ENCODE measurements at regions not wholly inside any gene's neighbourhood (a gene's known extent, or its start where the extent isn't known, plus 50 kb on each side); places are given as distances from the start of the nearest gene placed in this dataset.
"Not testable (repeated sequence)": the region's sequence is repeated elsewhere in the genome, so short reads cannot be mapped to it uniquely, and the experiment has no call there.

DNA sequence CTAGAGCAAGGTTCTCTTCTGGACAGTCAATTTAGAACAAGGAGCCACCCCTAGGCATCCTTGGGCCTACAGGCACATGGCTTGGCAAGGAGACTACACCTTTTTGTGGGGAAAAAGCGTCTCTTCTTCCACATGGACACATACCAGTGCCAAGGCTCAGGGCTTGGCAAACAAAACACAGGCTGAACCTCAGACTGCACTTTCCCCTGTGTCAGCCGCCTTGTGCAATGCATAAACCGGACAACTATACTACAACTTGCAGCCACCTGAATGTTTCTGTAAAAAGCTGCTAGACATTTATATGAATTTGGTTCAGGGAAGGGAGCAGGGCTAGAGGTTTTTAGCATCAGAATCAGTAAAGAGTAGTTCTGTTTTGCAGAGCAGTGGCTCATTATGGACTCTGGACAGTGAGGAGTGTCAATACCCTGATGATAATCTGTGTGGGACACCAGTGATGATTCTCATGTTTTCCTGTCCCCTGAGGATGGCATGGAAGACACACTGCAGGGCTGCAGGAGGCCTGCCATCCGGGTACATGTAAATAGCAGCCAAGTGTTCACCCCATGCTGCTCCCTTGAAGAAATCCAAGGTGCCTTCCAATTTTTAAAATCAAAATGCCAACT, 118.9 kb downstream of the GATA3 start:
- Histone ChIP-seq H3K36me3 (ENCODE audit: insufficient read depth, low read length) (no peaks in the 10 kb centered on the region), H3K4me1 (ENCODE audit: control insufficient read depth, insufficient read depth, low read length, unreplicated experiment) (no peaks in the 10 kb centered on the region), H3K4me3 (ENCODE audit: low read depth, low read length) (no peak overlapping the region), H3K27me3 (ENCODE audit: insufficient read depth, low read length) (no peaks in the 10 kb centered on the region), H3K27ac (ENCODE audit: low read depth, low read length) (no peak overlapping the region), H2AFZ (ENCODE audit: low read length, unreplicated experiment) (no peak overlapping the region), H3K79me2 (ENCODE audit: control insufficient read depth, insufficient read depth, low read length, unreplicated experiment) (no peaks in the 10 kb centered on the region)

DNA sequence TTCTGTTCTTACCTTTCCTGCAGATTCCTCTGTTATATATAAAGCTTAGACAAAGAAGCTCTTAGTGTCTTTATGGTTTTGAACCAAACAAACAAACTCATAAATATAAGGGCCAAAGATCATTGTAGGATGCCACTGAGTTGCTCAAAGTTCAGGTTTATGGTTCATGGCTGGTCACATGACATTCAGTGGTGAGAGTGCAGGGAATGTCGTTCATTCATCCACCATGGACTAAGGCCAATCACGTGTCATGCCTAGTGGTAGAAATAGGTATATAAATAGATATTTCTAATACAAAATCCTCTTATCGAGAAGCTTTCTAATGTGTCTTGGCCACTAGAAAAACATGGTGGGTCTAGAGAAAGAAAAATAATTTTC, 119.4 kb downstream of the GATA3 start:
- no peak overlapping the region for H3K4me3 ChIP-seq (ENCODE audit: low read depth, low read length)
- H2AFZ ChIP-seq (ENCODE audit: low read length, unreplicated experiment) = no peak overlapping the region
- no peak overlapping the region for H3K27ac ChIP-seq (ENCODE audit: low read depth, low read length)
- H3K27me3 ChIP-seq (ENCODE audit: insufficient read depth, low read length) = no peaks in the 10 kb centered on the region
- H3K36me3 ChIP-seq (ENCODE audit: insufficient read depth, low read length) = no peaks in the 10 kb centered on the region
- H3K4me1 ChIP-seq (ENCODE audit: control insufficient read depth, insufficient read depth, low read length, unreplicated experiment) = no peaks in the 10 kb centered on the region
- H3K79me2 ChIP-seq (ENCODE audit: control insufficient read depth, insufficient read depth, low read length, unreplicated experiment) = no peaks in the 10 kb centered on the region

DNA sequence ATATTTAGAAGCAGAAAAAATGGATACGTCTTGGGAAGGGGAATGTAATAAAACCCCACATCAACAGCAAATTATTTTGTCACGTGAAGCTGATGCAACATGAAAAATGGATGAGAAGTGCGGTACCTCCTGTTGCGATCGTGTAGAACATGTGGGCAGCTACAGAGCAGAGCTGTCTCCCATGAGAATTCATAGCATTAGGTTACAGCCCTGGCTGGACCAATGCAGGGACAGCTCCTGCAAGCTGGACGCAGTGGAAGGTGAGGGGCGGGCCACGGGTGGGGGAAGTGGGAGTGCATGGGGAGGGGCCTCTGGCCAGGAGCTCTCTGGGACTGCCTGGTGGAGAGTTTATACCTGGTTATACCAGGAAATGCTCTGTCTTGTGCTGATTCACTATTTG, 120.3 kb downstream of the GATA3 start:
- no peak overlapping the region for H3K4me3 ChIP-seq (ENCODE audit: low read depth, low read length)
- no peak overlapping the region for H2AFZ ChIP-seq (ENCODE audit: low read length, unreplicated experiment)
- H3K4me1 ChIP-seq (ENCODE audit: control insufficient read depth, insufficient read depth, low read length, unreplicated experiment) = no peaks in the 10 kb centered on the region
- H3K36me3 ChIP-seq (ENCODE audit: insufficient read depth, low read length) = no peaks in the 10 kb centered on the region
- no peak overlapping the region for H3K27ac ChIP-seq (ENCODE audit: low read depth, low read length)
- no peaks in the 10 kb centered on the region for H3K79me2 ChIP-seq (ENCODE audit: control insufficient read depth, insufficient read depth, low read length, unreplicated experiment)
- no peaks in the 10 kb centered on the region for H3K27me3 ChIP-seq (ENCODE audit: insufficient read depth, low read length)

DNA sequence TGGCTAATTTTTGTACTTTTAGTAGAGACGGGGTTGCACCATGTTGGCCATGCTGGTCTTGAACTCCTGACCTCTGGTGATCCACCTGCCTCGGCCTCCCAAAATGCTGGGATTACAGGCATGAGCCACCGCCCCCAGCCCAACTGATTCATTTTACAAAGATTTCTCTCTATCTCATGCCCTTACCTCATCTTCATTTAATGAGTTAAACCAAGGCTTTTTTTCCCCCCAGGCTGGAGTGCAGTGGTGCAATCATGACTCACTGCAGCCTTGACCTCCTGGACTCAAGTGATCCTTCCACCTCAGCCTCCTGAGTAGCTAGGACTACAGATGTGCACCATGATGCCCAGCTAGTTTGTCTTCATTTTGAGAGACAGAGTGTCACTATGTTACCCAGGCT, 123.0 kb downstream of the GATA3 start:
- not testable (repeated sequence) for H3K4me3 ChIP-seq (ENCODE audit: low read depth, low read length); H3K27ac ChIP-seq (ENCODE audit: low read depth, low read length); H3K27me3 ChIP-seq (ENCODE audit: insufficient read depth, low read length); H3K4me1 ChIP-seq (ENCODE audit: control insufficient read depth, insufficient read depth, low read length, unreplicated experiment); H3K36me3 ChIP-seq (ENCODE audit: insufficient read depth, low read length); H2AFZ ChIP-seq (ENCODE audit: low read length, unreplicated experiment); H3K79me2 ChIP-seq (ENCODE audit: control insufficient read depth, insufficient read depth, low read length, unreplicated experiment)

DNA sequence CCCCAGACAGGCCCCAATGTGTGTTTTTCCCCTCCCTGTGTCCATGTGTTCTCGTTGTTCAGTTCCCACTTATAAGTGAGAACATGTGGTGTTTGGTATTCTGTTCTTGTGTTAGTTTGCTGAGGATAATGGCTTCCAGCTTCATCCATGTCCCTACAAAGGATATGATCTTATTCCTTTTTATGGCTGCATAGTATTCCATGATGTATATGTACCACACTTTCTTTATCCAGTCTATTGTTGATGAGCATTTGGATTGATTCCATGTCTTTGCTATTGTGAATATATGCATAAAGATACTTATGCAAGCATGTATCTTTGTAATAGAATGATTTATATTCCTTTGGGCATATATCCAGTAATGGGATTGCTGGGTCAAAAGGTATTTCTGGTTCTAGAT, 125.3 kb downstream of the GATA3 start:
- H3K4me1 ChIP-seq (ENCODE audit: control insufficient read depth, insufficient read depth, low read length, unreplicated experiment); H2AFZ ChIP-seq (ENCODE audit: low read length, unreplicated experiment); H3K4me3 ChIP-seq (ENCODE audit: low read depth, low read length); H3K79me2 ChIP-seq (ENCODE audit: control insufficient read depth, insufficient read depth, low read length, unreplicated experiment); H3K27ac ChIP-seq (ENCODE audit: low read depth, low read length); H3K27me3 ChIP-seq (ENCODE audit: insufficient read depth, low read length); H3K36me3 ChIP-seq (ENCODE audit: insufficient read depth, low read length): not testable (repeated sequence)

DNA sequence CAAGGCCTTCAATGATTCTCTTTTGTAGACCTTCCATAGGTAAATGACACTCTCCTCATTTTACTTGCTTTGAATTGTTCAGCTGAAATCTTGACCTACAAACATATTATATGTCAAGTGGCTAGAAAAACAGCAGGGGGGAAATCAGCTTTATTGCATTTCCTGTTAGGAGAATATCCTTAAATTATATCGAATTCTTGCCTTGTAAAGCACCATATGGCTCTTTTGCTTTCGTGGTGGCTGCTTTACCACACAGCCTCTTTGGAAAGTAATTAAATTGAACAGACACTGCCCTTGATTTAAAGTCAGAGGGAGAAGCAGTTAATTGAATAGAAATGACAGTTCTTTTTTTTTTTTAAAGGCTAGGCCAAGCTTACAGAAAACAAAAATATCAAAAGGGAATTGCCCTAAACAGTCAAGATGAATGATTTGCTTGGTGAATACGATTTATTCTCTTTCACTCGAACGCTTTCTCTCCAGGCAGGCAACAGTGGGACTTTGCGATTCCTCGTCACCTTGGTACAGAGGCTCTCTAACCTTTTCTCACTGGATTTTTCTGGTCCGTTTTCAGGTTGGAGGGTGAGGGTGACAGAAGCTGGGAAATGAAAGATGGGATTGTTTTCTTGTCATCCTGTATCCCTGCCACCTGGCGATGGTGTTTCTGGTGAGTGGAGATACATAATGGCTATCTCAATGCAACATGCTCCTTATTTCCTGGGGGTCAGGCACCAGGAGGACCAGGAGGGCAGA, 126.0 kb downstream of the GATA3 start:
- no peaks in the 10 kb centered on the region for H3K79me2 ChIP-seq (ENCODE audit: control insufficient read depth, insufficient read depth, low read length, unreplicated experiment)
- H3K4me1 ChIP-seq (ENCODE audit: control insufficient read depth, insufficient read depth, low read length, unreplicated experiment) = no peaks in the 10 kb centered on the region
- no peaks in the 10 kb centered on the region for H3K36me3 ChIP-seq (ENCODE audit: insufficient read depth, low read length)
- no peak overlapping the region for H3K27ac ChIP-seq (ENCODE audit: low read depth, low read length)
- no peaks in the 10 kb centered on the region for H3K27me3 ChIP-seq (ENCODE audit: insufficient read depth, low read length)
- no peak overlapping the region for H3K4me3 ChIP-seq (ENCODE audit: low read depth, low read length)
- no peak overlapping the region for H2AFZ ChIP-seq (ENCODE audit: low read length, unreplicated experiment)

DNA sequence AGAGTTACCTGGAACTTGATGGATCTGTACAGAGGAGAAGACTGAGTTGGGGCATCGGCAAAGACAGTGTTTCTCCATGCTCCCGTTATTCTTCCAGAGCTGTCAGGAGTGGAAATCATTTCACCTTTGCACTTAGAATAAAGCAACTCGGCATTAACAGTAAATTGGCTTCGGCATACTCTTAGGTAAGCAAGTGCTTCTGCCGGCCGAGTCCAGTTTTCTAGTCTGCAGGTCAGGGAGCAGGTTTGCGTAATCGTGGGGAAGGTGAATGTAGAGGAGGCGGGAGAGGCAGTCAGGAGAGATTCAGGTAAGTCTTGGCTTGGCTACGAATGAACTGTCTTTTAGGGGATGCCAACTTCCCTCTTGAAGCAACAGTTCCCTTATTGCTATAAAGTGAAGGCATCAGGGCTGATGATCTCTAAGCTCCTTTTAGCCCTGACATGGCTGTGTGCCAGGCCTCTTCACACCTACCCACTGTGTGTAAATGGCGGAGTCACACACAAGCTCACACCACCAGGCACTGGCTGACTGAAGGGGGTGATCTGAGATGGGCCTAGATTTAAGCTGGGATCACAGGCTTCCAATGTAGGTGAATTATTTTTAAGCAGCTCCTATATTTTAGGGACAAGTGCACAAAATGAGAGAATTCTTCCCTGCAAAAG, 127.1 kb downstream of the GATA3 start:
- no peaks in the 10 kb centered on the region for H3K27me3 ChIP-seq (ENCODE audit: insufficient read depth, low read length)
- H3K4me1 ChIP-seq (ENCODE audit: control insufficient read depth, insufficient read depth, low read length, unreplicated experiment) = no peaks in the 10 kb centered on the region
- H3K36me3 ChIP-seq (ENCODE audit: insufficient read depth, low read length) = no peaks in the 10 kb centered on the region
- no peak overlapping the region for H3K27ac ChIP-seq (ENCODE audit: low read depth, low read length)
- no peak overlapping the region for H2AFZ ChIP-seq (ENCODE audit: low read length, unreplicated experiment)
- no peak overlapping the region for H3K4me3 ChIP-seq (ENCODE audit: low read depth, low read length)
- H3K79me2 ChIP-seq (ENCODE audit: control insufficient read depth, insufficient read depth, low read length, unreplicated experiment) = no peaks in the 10 kb centered on the region

DNA sequence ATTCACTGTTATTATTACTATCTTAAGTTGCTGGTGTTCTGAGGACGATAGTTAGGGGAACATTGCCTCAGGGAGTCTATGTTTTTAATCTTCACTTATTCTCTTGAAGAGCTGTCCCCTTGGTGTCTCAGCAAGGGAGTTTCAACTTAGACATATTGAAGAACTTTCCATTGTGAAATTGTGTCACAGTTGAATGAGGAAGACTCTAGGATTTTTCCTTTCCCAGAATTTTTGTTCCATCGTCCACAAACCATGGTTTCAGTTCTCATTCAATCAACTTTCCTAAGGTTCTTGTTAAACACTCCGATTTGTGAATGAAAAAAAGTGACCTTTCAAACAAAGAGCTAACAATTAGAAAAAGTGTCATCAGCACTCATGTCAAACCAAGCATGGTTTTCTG, 128.3 kb downstream of the GATA3 start:
- Histone ChIP-seq H3K36me3 (ENCODE audit: insufficient read depth, low read length) (no peaks in the 10 kb centered on the region), H3K4me3 (ENCODE audit: low read depth, low read length) (no peak overlapping the region), H3K27ac (ENCODE audit: low read depth, low read length) (no peak overlapping the region), H3K4me1 (ENCODE audit: control insufficient read depth, insufficient read depth, low read length, unreplicated experiment) (no peaks in the 10 kb centered on the region), H2AFZ (ENCODE audit: low read length, unreplicated experiment) (no peak overlapping the region), H3K27me3 (ENCODE audit: insufficient read depth, low read length) (no peaks in the 10 kb centered on the region), H3K79me2 (ENCODE audit: control insufficient read depth, insufficient read depth, low read length, unreplicated experiment) (no peaks in the 10 kb centered on the region)

DNA sequence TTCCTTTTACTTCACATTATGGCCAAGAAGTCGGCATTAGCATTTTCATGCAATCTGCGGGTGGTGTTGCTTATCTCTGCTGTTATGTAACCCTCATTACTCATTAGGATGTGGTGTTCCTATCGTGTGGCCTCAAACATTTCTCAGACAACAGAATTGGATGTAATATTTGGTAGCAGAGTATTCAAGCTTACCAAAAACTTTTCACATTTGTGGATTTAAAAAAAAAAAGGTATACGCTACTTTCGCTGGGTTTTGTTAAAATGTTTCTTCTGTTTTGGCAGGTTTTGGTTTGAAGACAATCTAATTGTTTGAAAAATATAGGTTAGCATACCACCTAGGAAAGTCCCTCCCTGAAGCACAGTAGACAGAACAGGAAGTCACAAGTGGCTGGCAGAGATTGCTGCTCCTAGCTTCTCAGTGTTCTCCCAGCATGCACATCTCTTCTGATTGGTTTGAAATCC, 128.8 kb downstream of the GATA3 start:
- Histone ChIP-seq H3K27me3 (ENCODE audit: insufficient read depth, low read length) (no peaks in the 10 kb centered on the region), H2AFZ (ENCODE audit: low read length, unreplicated experiment) (no peak overlapping the region), H3K27ac (ENCODE audit: low read depth, low read length) (no peak overlapping the region), H3K79me2 (ENCODE audit: control insufficient read depth, insufficient read depth, low read length, unreplicated experiment) (no peaks in the 10 kb centered on the region), H3K4me1 (ENCODE audit: control insufficient read depth, insufficient read depth, low read length, unreplicated experiment) (no peaks in the 10 kb centered on the region), H3K4me3 (ENCODE audit: low read depth, low read length) (no peak overlapping the region), H3K36me3 (ENCODE audit: insufficient read depth, low read length) (no peaks in the 10 kb centered on the region)

DNA sequence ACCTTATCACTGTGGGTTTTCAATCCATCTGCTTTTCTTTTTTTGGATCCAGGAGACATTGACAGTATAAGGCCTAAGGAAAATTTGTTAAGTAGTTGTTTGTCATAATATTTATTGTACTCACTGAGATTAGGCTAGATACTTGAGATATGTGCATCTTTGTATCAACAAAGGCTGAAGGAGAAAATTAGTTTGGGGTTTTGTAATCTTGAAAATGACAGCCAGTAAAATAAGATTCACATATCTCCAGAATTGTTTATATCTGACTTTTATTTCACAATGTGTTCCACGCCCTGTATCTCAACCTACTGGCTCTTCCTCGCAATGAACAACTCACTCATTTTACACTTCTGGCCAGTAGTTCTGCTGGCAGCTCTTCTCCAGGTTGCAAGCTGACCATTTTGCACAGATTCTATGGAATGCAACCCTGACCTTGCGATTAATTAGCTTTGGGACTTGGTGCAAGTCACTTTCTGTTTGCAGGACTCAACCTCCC, 132.7 kb downstream of the GATA3 start:
- Histone ChIP-seq H3K79me2 (ENCODE audit: control insufficient read depth, insufficient read depth, low read length, unreplicated experiment) (no peaks in the 10 kb centered on the region), H2AFZ (ENCODE audit: low read length, unreplicated experiment) (no peak overlapping the region), H3K27me3 (ENCODE audit: insufficient read depth, low read length) (no peaks in the 10 kb centered on the region), H3K4me3 (ENCODE audit: low read depth, low read length) (no peak overlapping the region), H3K36me3 (ENCODE audit: insufficient read depth, low read length) (no peaks in the 10 kb centered on the region), H3K4me1 (ENCODE audit: control insufficient read depth, insufficient read depth, low read length, unreplicated experiment) (no peaks in the 10 kb centered on the region), H3K27ac (ENCODE audit: low read depth, low read length) (no peak overlapping the region)

DNA sequence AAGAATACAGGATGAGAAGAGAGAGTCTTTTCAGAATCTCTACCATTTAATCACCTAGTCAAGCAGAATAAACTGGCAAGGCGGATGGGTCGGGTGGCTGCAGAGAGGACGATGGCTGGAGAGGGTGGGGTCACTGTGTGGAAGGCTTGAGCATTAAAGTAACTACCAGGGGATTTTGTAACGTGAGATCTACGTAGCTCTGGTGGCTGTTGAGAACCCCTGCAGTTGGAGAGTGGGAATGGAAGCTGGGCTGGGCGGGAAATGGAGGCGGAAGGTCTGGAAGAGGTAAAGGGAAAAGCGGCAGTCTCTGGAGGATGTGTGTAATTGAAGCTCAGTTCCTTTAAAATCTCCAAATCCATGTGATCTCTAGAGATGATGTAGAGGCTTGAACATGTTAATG, 135.0 kb downstream of the GATA3 start:
- Histone ChIP-seq H3K4me1 (ENCODE audit: control insufficient read depth, insufficient read depth, low read length, unreplicated experiment) (no peaks in the 10 kb centered on the region), H3K27ac (ENCODE audit: low read depth, low read length) (no peak overlapping the region), H3K36me3 (ENCODE audit: insufficient read depth, low read length) (no peaks in the 10 kb centered on the region), H3K79me2 (ENCODE audit: control insufficient read depth, insufficient read depth, low read length, unreplicated experiment) (no peaks in the 10 kb centered on the region), H3K4me3 (ENCODE audit: low read depth, low read length) (no peak overlapping the region), H2AFZ (ENCODE audit: low read length, unreplicated experiment) (no peak overlapping the region), H3K27me3 (ENCODE audit: insufficient read depth, low read length) (no peaks in the 10 kb centered on the region)
